ENCODE measurements at regions not wholly inside any gene's neighbourhood (a gene's known extent, or its start where the extent isn't known, plus 50 kb on each side); places are given as distances from the start of the nearest gene placed in this dataset.
"Not testable (repeated sequence)": the region's sequence is repeated elsewhere in the genome, so short reads cannot be mapped to it uniquely, and the experiment has no call there.

DNA sequence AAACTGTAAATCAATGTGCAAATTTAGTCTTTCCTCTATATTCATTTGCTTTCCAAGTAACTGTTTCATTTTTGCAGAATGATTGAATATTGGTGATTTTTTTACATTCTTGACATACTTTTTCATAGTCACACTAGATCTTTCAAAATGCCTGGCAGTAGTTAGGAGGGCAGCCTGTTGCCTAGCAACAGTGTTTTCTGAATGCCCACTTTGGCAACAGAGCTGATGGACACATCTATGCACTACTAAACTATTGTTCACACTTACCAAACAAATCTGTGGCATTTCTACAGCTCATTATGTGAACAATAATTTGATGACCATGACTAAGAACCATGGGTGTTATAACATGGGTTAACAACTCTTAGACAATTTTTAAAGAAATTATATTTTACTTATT, 438.0 kb upstream of the IMPG1 start:
- H3K27me3 ChIP-seq (ENCODE audit: low read depth), result no peaks in the 10 kb centered on the region
- H3K4me3 ChIP-seq, result no peak overlapping the region
- intact Hi-C loops (cut with DNase I), result no loop called here
- H3K27ac ChIP-seq, result no peak overlapping the region
- ATAC-seq, result no peak
- H3K9me3 ChIP-seq, result no peaks in the 10 kb centered on the region
- TF ChIP-seq, protein P1, sequence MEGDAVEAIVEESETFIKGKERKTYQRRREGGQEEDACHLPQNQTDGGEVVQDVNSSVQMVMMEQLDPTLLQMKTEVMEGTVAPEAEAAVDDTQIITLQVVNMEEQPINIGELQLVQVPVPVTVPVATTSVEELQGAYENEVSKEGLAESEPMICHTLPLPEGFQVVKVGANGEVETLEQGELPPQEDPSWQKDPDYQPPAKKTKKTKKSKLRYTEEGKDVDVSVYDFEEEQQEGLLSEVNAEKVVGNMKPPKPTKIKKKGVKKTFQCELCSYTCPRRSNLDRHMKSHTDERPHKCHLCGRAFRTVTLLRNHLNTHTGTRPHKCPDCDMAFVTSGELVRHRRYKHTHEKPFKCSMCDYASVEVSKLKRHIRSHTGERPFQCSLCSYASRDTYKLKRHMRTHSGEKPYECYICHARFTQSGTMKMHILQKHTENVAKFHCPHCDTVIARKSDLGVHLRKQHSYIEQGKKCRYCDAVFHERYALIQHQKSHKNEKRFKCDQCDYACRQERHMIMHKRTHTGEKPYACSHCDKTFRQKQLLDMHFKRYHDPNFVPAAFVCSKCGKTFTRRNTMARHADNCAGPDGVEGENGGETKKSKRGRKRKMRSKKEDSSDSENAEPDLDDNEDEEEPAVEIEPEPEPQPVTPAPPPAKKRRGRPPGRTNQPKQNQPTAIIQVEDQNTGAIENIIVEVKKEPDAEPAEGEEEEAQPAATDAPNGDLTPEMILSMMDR (IDR thresholded peaks at IDR 0.05), result no peak
- no peaks in the 10 kb centered on the region for H3K36me3 ChIP-seq
- no peak for DNase-seq
- H3K4me1 ChIP-seq, result no peaks in the 10 kb centered on the region

DNA sequence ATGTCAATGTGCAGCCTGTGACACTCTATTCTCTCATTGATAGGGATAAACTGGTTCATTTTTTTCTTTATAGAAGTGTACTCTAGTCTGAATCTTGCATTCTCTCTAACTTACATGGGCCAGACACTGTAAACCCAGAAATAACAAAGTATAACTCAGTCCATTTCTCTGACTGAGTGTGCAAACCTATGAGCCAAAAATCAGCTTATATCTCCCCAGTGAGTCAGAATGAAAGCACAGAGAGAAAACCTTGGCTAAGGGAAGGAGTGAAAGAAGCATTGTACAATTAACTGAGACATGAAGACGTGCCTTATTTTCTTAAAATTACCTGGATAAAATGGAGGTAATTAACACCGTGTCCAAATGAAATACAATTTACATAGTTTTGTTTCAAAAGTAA, 436.9 kb upstream of the IMPG1 start:
- TF ChIP-seq, protein P1 (IDR thresholded peaks at IDR 0.05), result no peak
- DNase-seq (no peak), ATAC-seq (no peak)
- Histone ChIP-seq H3K9me3 (no peaks in the 10 kb centered on the region), H3K36me3 (no peaks in the 10 kb centered on the region), H3K27ac (no peak overlapping the region), H3K27me3 (ENCODE audit: low read depth) (no peaks in the 10 kb centered on the region), H3K4me3 (no peak overlapping the region), H3K4me1 (no peaks in the 10 kb centered on the region)
- intact Hi-C loops (cut with DNase I), result no loop called here

- no peak for ATAC-seq
- Histone ChIP-seq H3K9me3 (no peaks in the 10 kb centered on the region), H3K36me3 (no peaks in the 10 kb centered on the region), H3K27me3 (ENCODE audit: low read depth) (no peaks in the 10 kb centered on the region), H3K4me3 (no peak overlapping the region), H3K27ac (no peak overlapping the region), H3K4me1 (no peaks in the 10 kb centered on the region)
- intact Hi-C loops (cut with DNase I), result no loop called here
- TF ChIP-seq, protein P1 (IDR thresholded peaks at IDR 0.05), result no peak
- DNase-seq, result no peak
Observed at GRCh38 chr6:76506808-76507207, 434.3 kb upstream of the IMPG1 start.

DNA sequence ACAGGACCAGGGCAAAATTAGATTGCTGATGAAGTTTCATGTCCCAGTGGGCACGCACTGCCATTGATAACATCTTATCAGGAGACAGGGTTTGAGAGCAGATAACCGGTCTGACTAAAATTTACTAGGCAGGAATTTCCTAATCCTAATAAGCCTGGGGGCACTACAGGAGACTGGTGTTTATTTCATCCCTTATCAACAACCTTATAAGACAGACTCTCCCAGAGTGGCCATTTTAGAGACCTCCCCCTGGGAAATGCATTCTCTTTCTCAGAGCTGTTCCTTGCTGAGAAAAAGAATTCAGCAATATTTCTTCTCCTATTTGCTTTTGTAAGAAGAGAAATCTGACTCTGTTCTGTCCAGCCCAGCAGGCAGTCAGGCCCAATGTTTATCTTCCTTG, 423.4 kb upstream of the IMPG1 start:
- Histone ChIP-seq H3K27me3 (ENCODE audit: low read depth) (no peaks in the 10 kb centered on the region), H3K4me3 (no peak overlapping the region), H3K36me3 (no peaks in the 10 kb centered on the region), H3K9me3 (peaks cover 12% of the 10 kb centered on the region), H3K27ac (no peak overlapping the region), H3K4me1 (no peaks in the 10 kb centered on the region)
- DNase-seq (no peak), ATAC-seq (no peak)
- TF ChIP-seq, protein P1 (IDR thresholded peaks at IDR 0.05), result no peak
- intact Hi-C loops (cut with DNase I), result no loop called here

DNA sequence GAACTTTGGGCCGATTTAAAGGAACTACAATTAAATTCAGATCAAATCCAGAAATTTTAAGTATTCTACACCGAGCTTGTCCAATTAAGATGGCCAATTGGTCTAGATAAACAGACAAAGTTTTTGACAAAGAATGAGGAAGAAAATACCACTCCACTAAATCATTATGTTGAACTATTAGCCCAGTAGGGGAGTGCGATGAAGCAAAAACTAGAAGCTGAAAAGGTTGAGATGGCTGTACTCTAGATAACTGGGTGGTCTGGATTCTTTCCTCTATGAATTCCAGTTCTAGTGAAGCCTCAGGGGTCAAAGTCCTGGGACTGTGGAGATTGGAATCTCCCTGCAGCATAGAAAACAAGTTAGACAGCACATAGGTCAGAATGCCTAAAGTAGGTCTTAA, 418.9 kb upstream of the IMPG1 start:
- ATAC-seq; H3K4me3 ChIP-seq; H3K27ac ChIP-seq; DNase-seq; H3K4me1 ChIP-seq; intact Hi-C loops (cut with DNase I); H3K27me3 ChIP-seq (ENCODE audit: low read depth); H3K36me3 ChIP-seq: not testable (repeated sequence)
- H3K9me3 ChIP-seq, result peaks cover 11% of the 10 kb centered on the region

GRCh38 chr6:76490456-76490855, 418.0 kb upstream of the IMPG1 start:
- intact Hi-C loops (cut with DNase I), result no loop called here
- no peak for ATAC-seq
- no peaks in the 10 kb centered on the region for H3K4me1 ChIP-seq
- H3K9me3 ChIP-seq, result peaks cover 3% of the 10 kb centered on the region
- TF ChIP-seq, protein P1 (IDR thresholded peaks at IDR 0.05), result no peak
- DNase-seq, result no peak
- H3K27me3 ChIP-seq (ENCODE audit: low read depth), result no peaks in the 10 kb centered on the region
- H3K4me3 ChIP-seq, result no peak overlapping the region
- no peaks in the 10 kb centered on the region for H3K36me3 ChIP-seq
- H3K27ac ChIP-seq, result no peak overlapping the region
